GM20431 (cell line): ENCODE measurements at regions not wholly inside any gene's neighbourhood (a gene's known extent, or its start where the extent isn't known, plus 50 kb on each side); places are given as distances from the start of the nearest gene placed in this dataset.

Experiments
- in situ Hi-C: fragments of 300-500 bp; cut with MseI, MboI; formaldehyde crosslinking; loops from one replicate; pipeline ENCODE4 v1.15.0; 2020; ENCODE audit warnings: low sequenced_read_pairs; ENCODE audit not compliant: unreplicated experiment

GRCh38 chr6:118761645-118762044, 110.3 kb upstream of the CEP85L start:
- in situ Hi-C loops: loop anchor here (25.0 kb wide), 1 partner anchor 199 kb away; no protein-coding TSS in a partner anchor

GRCh38 chr6:118758946-118759345, 107.6 kb upstream of the CEP85L start:
- in situ Hi-C loops: loop anchor here (25.0 kb wide), 1 partner anchor 197 kb away; no protein-coding TSS in a partner anchor

GRCh38 chr6:118755941-118756646, 104.7 kb upstream of the CEP85L start:
- in situ Hi-C loops: loop anchor here (25.0 kb wide), 1 partner anchor 194 kb away; no protein-coding TSS in a partner anchor

- in situ Hi-C loops: loop anchor here (25.0 kb wide), 1 partner anchor 191 kb away; no protein-coding TSS in a partner anchor
Measured at GRCh38 chr6:118752803-118753202, 101.4 kb upstream of the CEP85L start.

GRCh38 chr6:118751072-118751471, 99.7 kb upstream of the CEP85L start:
- in situ Hi-C loops: loop anchor here (25.0 kb wide), 1 partner anchor 189 kb away; no protein-coding TSS in a partner anchor

- in situ Hi-C loops: loop anchor here (25.0 kb wide), 1 partner anchor 188 kb away; no protein-coding TSS in a partner anchor
Measured at GRCh38 chr6:118750143-118750542, 98.8 kb upstream of the CEP85L start.

GRCh38 chr6:118748311-118749062, 97.1 kb upstream of the CEP85L start:
- in situ Hi-C loops: no loop called here

- in situ Hi-C loops: no loop called here
Measured at GRCh38 chr6:118746825-118747174, 95.4 kb upstream of the CEP85L start.

- in situ Hi-C loops: no loop called here
Measured at GRCh38 chr6:118746145-118746824, 94.9 kb upstream of the CEP85L start.

- in situ Hi-C loops: no loop called here
Measured at GRCh38 chr6:118745156-118745555, 93.8 kb upstream of the CEP85L start.

GRCh38 chr6:118744261-118744941, 93.0 kb upstream of the CEP85L start:
- in situ Hi-C loops: no loop called here

- in situ Hi-C loops: no loop called here
Measured at GRCh38 chr6:118743746-118744145, 92.4 kb upstream of the CEP85L start.

GRCh38 chr6:118740372-118740771, 89.0 kb upstream of the CEP85L start:
- in situ Hi-C loops: no loop called here

- in situ Hi-C loops: no loop called here
Measured at GRCh38 chr6:118739696-118740353, 88.4 kb upstream of the CEP85L start.

- in situ Hi-C loops: no loop called here
Measured at GRCh38 chr6:118736440-118736839, 85.0 kb upstream of the CEP85L start.

- in situ Hi-C loops: no loop called here
Measured at GRCh38 chr6:118735320-118735719, 83.9 kb upstream of the CEP85L start.

GRCh38 chr6:118725944-118726343, 74.6 kb upstream of the CEP85L start:
- in situ Hi-C loops: no loop called here

- in situ Hi-C loops: no loop called here
Measured at GRCh38 chr6:118724211-118724610, 72.8 kb upstream of the CEP85L start.
